ENCODE measurements at regions not wholly inside any gene's neighbourhood (a gene's known extent, or its start where the extent isn't known, plus 50 kb on each side); places are given as distances from the start of the nearest gene placed in this dataset.

GRCh38 chr12:77226368-77226767 is 161.0 kb upstream of the E2F7 start:
- Histone ChIP-seq H3K9me3 (ENCODE audit: control insufficient read depth, insufficient read depth, low read depth, low read length) (no peaks in the 10 kb centered on the region), H3K27ac (ENCODE audit: low read length) (no peak overlapping the region), H3K4me1 (ENCODE audit: control insufficient read depth, insufficient read depth, low read length) (no peaks in the 10 kb centered on the region), H3K4me3 (ENCODE audit: low read depth in 2 of 2, low read length in 2 of 2) (no peak overlapping the region), H3K36me3 (ENCODE audit: control insufficient read depth, insufficient read depth, low read length) (no peaks in the 10 kb centered on the region), H3K27me3 (ENCODE audit: control insufficient read depth, insufficient read depth, low read length) (no peaks in the 10 kb centered on the region; the same call in 1 of the 2 replicates)
- no TSS peak for BruUV-seq (replicated peaks)
- intact Hi-C loops (cut with micrococcal nuclease; ENCODE audit: unreplicated experiment): no loop called here
- ChIA-PET CTCF (no interaction called here), POLR2A (no interaction called here)
- DNase-seq (ENCODE audit: low read depth, low spot score) (no peak), ATAC-seq (no peak)
- in situ Hi-C loops (cut with HindIII; ENCODE audit: low pct_unique_long_range_greater_than_20kb, low sequenced_read_pairs): no loop called here
- no peak for TF ChIP-seq SIN3A (IDR thresholded peaks at IDR 0.05; ENCODE audit: borderline replicate concordance, insufficient read depth, low read depth, low read length)
- no peak for TF ChIP-seq REST (IDR thresholded peaks at IDR 0.05; ENCODE audit: insufficient read depth in 1 of 2, low read depth in 2 of 2, low read length in 1 of 2)
- TF ChIP-seq TCF7L2 (IDR thresholded peaks at IDR 0.05; ENCODE audit: low read depth, low read length): no peak
- no peak for TF ChIP-seq POLR2AphosphoS5 (IDR thresholded peaks at IDR 0.05; ENCODE audit: low read depth, low read length)
- no peak for TF ChIP-seq CTCF (IDR thresholded peaks at IDR 0.05)

- BruUV-seq (replicated peaks): no TSS peak
- ATAC-seq: no peak
- Histone ChIP-seq H3K9me3 (ENCODE audit: control insufficient read depth, insufficient read depth, low read depth, low read length) (no peaks in the 10 kb centered on the region), H3K4me3 (ENCODE audit: low read depth in 2 of 2, low read length in 2 of 2) (no peak overlapping the region), H3K27me3 (ENCODE audit: control insufficient read depth, insufficient read depth, low read length) (no peaks in the 10 kb centered on the region; the same call in 1 of the 2 replicates), H3K27ac (ENCODE audit: low read length) (no peak overlapping the region), H3K36me3 (ENCODE audit: control insufficient read depth, insufficient read depth, low read length) (no peaks in the 10 kb centered on the region), H3K4me1 (ENCODE audit: control insufficient read depth, insufficient read depth, low read length) (no peaks in the 10 kb centered on the region)
- intact Hi-C loops (cut with micrococcal nuclease; ENCODE audit: unreplicated experiment) (no loop called here), in situ Hi-C loops (cut with HindIII; ENCODE audit: low pct_unique_long_range_greater_than_20kb, low sequenced_read_pairs) (no loop called here)
- no peak for DNase-seq (ENCODE audit: low read depth, low spot score)
- POLR2A ChIA-PET: no interaction called here
- TF ChIP-seq POLR2AphosphoS5 (IDR thresholded peaks at IDR 0.05; ENCODE audit: low read depth, low read length): no peak
- no peak for TF ChIP-seq CTCF (IDR thresholded peaks at IDR 0.05)
- TF ChIP-seq TCF7L2 (IDR thresholded peaks at IDR 0.05; ENCODE audit: low read depth, low read length): no peak
- TF ChIP-seq REST (IDR thresholded peaks at IDR 0.05; ENCODE audit: insufficient read depth in 1 of 2, low read depth in 2 of 2, low read length in 1 of 2): no peak
- TF ChIP-seq SIN3A (IDR thresholded peaks at IDR 0.05; ENCODE audit: borderline replicate concordance, insufficient read depth, low read depth, low read length): no peak
- CTCF ChIA-PET: no interaction called here
Measured at GRCh38 chr12:77225373-77225772, 160.0 kb upstream of the E2F7 start.

All from Panc1 (cell line).